NCI-H2171 (cell line): ENCODE measurements at regions not wholly inside any gene's neighbourhood (a gene's known extent, or its start where the extent isn't known, plus 50 kb on each side); places are given as distances from the start of the nearest gene placed in this dataset.
A peak's percentile ranks its signal among the peaks of the same experiment; 100 is the strongest.

Experiments
- DNase-seq: peaks from one replicate; lab custom pipeline; 2025; lab: John Stamatoyannopoulos, UW

- no peak for DNase-seq
Measured at GRCh38 chr13:97562962-97563361, 129.0 kb downstream of the RAP2A start.

- DNase-seq = no peak
Measured at GRCh38 chr13:97564956-97565355, 131.0 kb downstream of the RAP2A start.

- no peak for DNase-seq
Measured at GRCh38 chr13:97565906-97566305, 131.9 kb downstream of the RAP2A start.

- no peak for DNase-seq
Measured at GRCh38 chr13:97566907-97567306, 132.9 kb downstream of the RAP2A start.

GRCh38 chr13:97567510-97568243 lies 133.7 kb downstream of the RAP2A start:
- no peak for DNase-seq

GRCh38 chr13:97568850-97569249 lies 134.9 kb downstream of the RAP2A start:
- DNase-seq = no peak

- DNase-seq = no peak
Measured at GRCh38 chr13:97569841-97570240, 135.9 kb downstream of the RAP2A start.

GRCh38 chr13:97570442-97570841 lies 136.5 kb downstream of the RAP2A start:
- DNase-seq = no peak

- no peak for DNase-seq
Measured at GRCh38 chr13:97573011-97573410, 139.0 kb downstream of the RAP2A start.

- no peak for DNase-seq
Measured at GRCh38 chr13:97574926-97575325, 141.0 kb downstream of the RAP2A start.

GRCh38 chr13:97577026-97577425 lies 143.1 kb downstream of the RAP2A start:
- DNase-seq = no peak

GRCh38 chr13:97582170-97582569 lies 148.2 kb downstream of the RAP2A start:
- DNase-seq = no peak

GRCh38 chr13:97583907-97584497 lies 150.0 kb downstream of the RAP2A start:
- DNase-seq = no peak

GRCh38 chr13:97586941-97587340 lies 153.0 kb downstream of the RAP2A start:
- DNase-seq = no peak

GRCh38 chr13:97588993-97589392 lies 155.0 kb downstream of the RAP2A start:
- DNase-seq = no peak

- no peak for DNase-seq
Measured at GRCh38 chr13:97600458-97601075, 166.6 kb downstream of the RAP2A start.

GRCh38 chr13:97615266-97615665 lies 181.3 kb downstream of the RAP2A start:
- no peak for DNase-seq

- DNase-seq = no peak
Measured at GRCh38 chr13:97616385-97616784, 182.4 kb downstream of the RAP2A start.

- DNase-seq = no peak
Measured at GRCh38 chr13:97621025-97621424, 187.1 kb downstream of the RAP2A start.

GRCh38 chr13:97621631-97622030 lies 187.7 kb downstream of the RAP2A start:
- DNase-seq = no peak

- peak; percentile 88 for DNase-seq
Measured at GRCh38 chr13:97627566-97627965, 193.6 kb downstream of the RAP2A start.

- peak; percentile 67 for DNase-seq
Measured at GRCh38 chr13:97629601-97630272, 195.8 kb downstream of the RAP2A start.

- no peak for DNase-seq
Measured at GRCh38 chr13:97630725-97631124, 196.8 kb downstream of the RAP2A start.
